Liver (tissue), 8 donors: ENCODE measurements at regions not wholly inside any gene's neighbourhood (a gene's known extent, or its start where the extent isn't known, plus 50 kb on each side); places are given as distances from the start of the nearest gene placed in this dataset.

Source experiments
- DNase-seq: peaks from one replicate; pipeline ENCODE4 v3.0.0-alpha.2; 2017; ENCODE audit warnings: low spot score
- H3K27ac ChIP-seq, 2 donors: one replicate each; pipeline ENCODE4 v1.7.0; 2013; ENCODE audit warnings: inconsistent platforms in 2 of 2, low read length in 2 of 2, control low read depth in 1 of 2, low read depth in 1 of 2, mild to moderate bottlenecking in 1 of 2
- H3K27me3 ChIP-seq, 4 donors: one replicate each; pipeline versions ENCODE4 v1.6.1 to v1.7.0; 2013; ENCODE audit warnings: low read length in 3 of 4, inconsistent platforms in 1 of 4, mild to moderate bottlenecking in 1 of 4, moderate library complexity in 1 of 4; ENCODE audit not compliant: control insufficient read depth in 4 of 4, insufficient read depth in 4 of 4
- H3K36me3 ChIP-seq, 4 donors: one replicate each; pipeline versions ENCODE4 v1.6.1 to v1.7.0; 2013; ENCODE audit warnings: low read length in 3 of 4, mild to moderate bottlenecking in 3 of 4, low read depth in 1 of 4, moderate library complexity in 1 of 4; ENCODE audit not compliant: control insufficient read depth in 4 of 4, insufficient read depth in 3 of 4
- H3K4me1 ChIP-seq, 4 donors: one replicate each; pipeline versions ENCODE4 v1.6.1 to v1.7.0; 2013; ENCODE audit warnings: low read length in 3 of 4, mild to moderate bottlenecking in 3 of 4, moderate library complexity in 1 of 4; ENCODE audit not compliant: control insufficient read depth in 4 of 4, insufficient read depth in 4 of 4
- H3K4me3 ChIP-seq, 3 donors: one replicate each; pipeline versions ENCODE4 v1.6.1 to v1.7.0; 2013; ENCODE audit warnings: low read length in 3 of 3, control low read depth in 1 of 3, low read depth in 1 of 3, mild to moderate bottlenecking in 1 of 3
- H3K9ac ChIP-seq, 2 donors: one replicate each; pipeline ENCODE4 v1.7.0; 2013; ENCODE audit warnings: low read length in 2 of 2, mild to moderate bottlenecking in 2 of 2, moderate library complexity in 2 of 2, control low read depth in 1 of 2, low read depth in 1 of 2
- H3K9me3 ChIP-seq, 4 donors: one replicate each; pipeline versions ENCODE4 v1.6.1 to v1.7.0; 2013; ENCODE audit warnings: low read length in 3 of 4; ENCODE audit not compliant: control insufficient read depth in 4 of 4
- ATF3 ChIP-seq: IDR thresholded peaks from 2 replicates; pipeline ENCODE4 v1.6.1; 2016; ENCODE audit warnings: antibody characterized with exemption
- CTCF ChIP-seq: fragments of 150-350 bp; IDR thresholded peaks from 2 replicates; pipeline ENCODE4 v1.5.1; 2017; ENCODE audit warnings: improper control_type of control experiment, low read depth, low read length; ENCODE audit not compliant: missing input control
- EGR1 ChIP-seq, 2 donors: IDR thresholded peaks; 2 replicates each; pipeline ENCODE4 v1.6.1; 2016 to 2018; ENCODE audit warnings: antibody characterized with exemption in 2 of 2, low read depth in 2 of 2
- FOXA1 ChIP-seq: IDR thresholded peaks from 2 replicates; pipeline ENCODE4 v1.6.1; 2016; ENCODE audit warnings: antibody characterized with exemption
- FOXA2 ChIP-seq: IDR thresholded peaks from 2 replicates; pipeline ENCODE4 v1.6.1; 2016; ENCODE audit warnings: antibody characterized with exemption
- GABPA ChIP-seq, 2 donors: IDR thresholded peaks in 1 of 2; conservative IDR thresholded peaks in 1 of 2; 2 replicates each; pipeline ENCODE4 v1.6.1; 2016; ENCODE audit warnings: antibody characterized with exemption in 2 of 2, mild to moderate bottlenecking in 1 of 2, moderate library complexity in 1 of 2
- HNF4A ChIP-seq, 2 donors: conservative IDR thresholded peaks; 2 replicates each; pipeline ENCODE4 v1.6.1; 2016; ENCODE audit warnings: antibody characterized with exemption in 2 of 2, mild to moderate bottlenecking in 2 of 2
- HNF4G ChIP-seq: IDR thresholded peaks from 2 replicates; pipeline ENCODE4 v1.6.1; 2016; ENCODE audit warnings: antibody characterized with exemption
- JUND ChIP-seq, 2 donors: IDR thresholded peaks; 2 replicates each; pipeline ENCODE4 v1.6.1; 2016; ENCODE audit warnings: antibody characterized with exemption in 2 of 2
- MAX ChIP-seq: IDR thresholded peaks from 2 replicates; pipeline ENCODE4 v1.6.1; 2016; ENCODE audit warnings: antibody characterized with exemption
- NR2F2 ChIP-seq: IDR thresholded peaks from 2 replicates; pipeline ENCODE4 v1.6.1; 2016; ENCODE audit warnings: antibody characterized with exemption
- RAD21 ChIP-seq, 2 donors: IDR thresholded peaks; 2 replicates each; pipeline ENCODE4 v1.6.1; 2016; ENCODE audit warnings: antibody characterized with exemption in 2 of 2, mild to moderate bottlenecking in 2 of 2
- REST ChIP-seq: IDR thresholded peaks from 2 replicates; pipeline ENCODE4 v1.6.1; 2016; ENCODE audit warnings: antibody characterized with exemption, mild to moderate bottlenecking
- TAF1 ChIP-seq: conservative IDR thresholded peaks from 2 replicates; pipeline ENCODE4 v1.6.1; 2016; ENCODE audit warnings: antibody characterized with exemption, mild to moderate bottlenecking
- YY1 ChIP-seq: IDR thresholded peaks from 2 replicates; pipeline ENCODE4 v1.6.1; 2016; ENCODE audit warnings: antibody characterized with exemption, mild to moderate bottlenecking
- WGBS: extraction: QIAGEN DNeasy Blood & Tissue Kit; methylation state at CpG from one replicate; pipeline ENCODE4 v1.1.7; 2013; 5-methylcytosine and 5-hydroxymethylcytosine counted together
- TF ChIP-seq, protein P1 (sequence below): IDR thresholded peaks from 2 replicates; pipeline ENCODE4 v1.6.1; 2016; ENCODE audit warnings: antibody characterized with exemption
- donor health status: healthy.
- donor health status: healthy.
- donor health status: healthy.
- donor health status: healthy.
- donor health status: healthy.

DNA sequence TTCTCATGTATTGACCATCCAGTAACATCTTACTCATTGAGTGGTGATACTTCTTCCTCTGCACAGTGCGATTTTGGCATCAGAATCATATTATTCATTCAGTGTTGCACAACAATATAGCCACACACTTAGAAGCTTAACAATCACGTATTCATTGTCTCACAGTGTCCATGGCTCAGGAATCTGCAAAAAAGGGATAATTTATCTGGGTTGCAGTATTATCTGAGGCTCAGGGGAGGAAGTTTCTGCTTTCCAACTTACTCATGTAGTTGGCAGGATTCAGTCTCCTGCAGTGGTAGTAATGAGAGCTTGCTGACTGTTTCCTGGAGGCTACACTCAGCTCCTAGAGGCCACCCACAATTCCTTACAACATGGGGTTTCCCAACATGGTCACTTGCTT lies 803.6 kb downstream of the SORCS1 start:
- TF ChIP-seq FOXA2: no peak
- no peak for TF ChIP-seq FOXA1
- no peak for TF ChIP-seq TAF1
- no peak for TF ChIP-seq GABPA (IDR thresholded peaks at IDR 0.05 in 1 of 2, conservative IDR thresholded peaks at IDR 0.05 in 1 of 2)
- TF ChIP-seq NR2F2: no peak
- no peak for TF ChIP-seq ATF3
- TF ChIP-seq CTCF: no peak
- no peak for TF ChIP-seq JUND (IDR thresholded peaks at IDR 0.05)
- TF ChIP-seq YY1: no peak
- no peak for TF ChIP-seq RAD21 (IDR thresholded peaks at IDR 0.05)
- TF ChIP-seq HNF4G: no peak
- no peak for TF ChIP-seq EGR1 (IDR thresholded peaks at IDR 0.05; ENCODE audit: low read depth in 2 of 2)
- TF ChIP-seq HNF4A (conservative IDR thresholded peaks at IDR 0.05): no peak
- TF ChIP-seq, protein P1, sequence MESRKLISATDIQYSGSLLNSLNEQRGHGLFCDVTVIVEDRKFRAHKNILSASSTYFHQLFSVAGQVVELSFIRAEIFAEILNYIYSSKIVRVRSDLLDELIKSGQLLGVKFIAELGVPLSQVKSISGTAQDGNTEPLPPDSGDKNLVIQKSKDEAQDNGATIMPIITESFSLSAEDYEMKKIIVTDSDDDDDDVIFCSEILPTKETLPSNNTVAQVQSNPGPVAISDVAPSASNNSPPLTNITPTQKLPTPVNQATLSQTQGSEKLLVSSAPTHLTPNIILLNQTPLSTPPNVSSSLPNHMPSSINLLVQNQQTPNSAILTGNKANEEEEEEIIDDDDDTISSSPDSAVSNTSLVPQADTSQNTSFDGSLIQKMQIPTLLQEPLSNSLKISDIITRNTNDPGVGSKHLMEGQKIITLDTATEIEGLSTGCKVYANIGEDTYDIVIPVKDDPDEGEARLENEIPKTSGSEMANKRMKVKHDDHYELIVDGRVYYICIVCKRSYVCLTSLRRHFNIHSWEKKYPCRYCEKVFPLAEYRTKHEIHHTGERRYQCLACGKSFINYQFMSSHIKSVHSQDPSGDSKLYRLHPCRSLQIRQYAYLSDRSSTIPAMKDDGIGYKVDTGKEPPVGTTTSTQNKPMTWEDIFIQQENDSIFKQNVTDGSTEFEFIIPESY: no peak
- no peak for TF ChIP-seq REST
- no peak for TF ChIP-seq MAX
- Histone ChIP-seq H3K9ac (no peak overlapping the region), H3K27ac (no peak overlapping the region), H3K27me3 (peaks cover 0 to 3% (median 0%) of the 10 kb centered on the region in 4 donors), H3K36me3 (no peaks in the 10 kb centered on the region), H3K9me3 (no peaks in the 10 kb centered on the region), H3K4me1 (no peaks in the 10 kb centered on the region), H3K4me3 (no peak overlapping the region)
- WGBS: 63% methylated on average over 2 of the region's 2 CpGs
- no peak for DNase-seq

DNA sequence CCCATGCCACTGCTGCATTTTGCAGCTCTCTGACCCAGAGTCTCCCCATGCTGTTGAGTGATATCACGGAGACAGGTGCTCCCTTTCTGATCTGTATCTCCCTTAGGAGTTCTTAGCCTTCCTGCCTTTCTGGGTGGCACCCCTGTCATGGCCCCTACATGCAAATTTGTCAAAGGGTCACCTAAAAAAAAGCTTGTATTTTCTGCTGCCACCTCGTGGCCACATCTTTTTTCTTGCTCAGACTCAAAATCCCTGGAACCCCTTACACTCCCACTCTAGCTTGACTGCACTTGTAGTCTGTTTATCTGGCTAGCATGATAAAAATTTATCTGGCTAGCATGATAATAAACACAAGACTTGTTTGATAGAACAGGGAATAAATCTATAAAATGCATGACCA lies 809.1 kb downstream of the SORCS1 start:
- Histone ChIP-seq H3K9ac (no peak overlapping the region), H3K9me3 (no peaks in the 10 kb centered on the region), H3K27me3 (no peaks in the 10 kb centered on the region), H3K36me3 (no peaks in the 10 kb centered on the region), H3K4me1 (no peaks in the 10 kb centered on the region), H3K4me3 (no peak overlapping the region), H3K27ac (no peak overlapping the region)
- WGBS: 37% methylated on average over 2 of the region's 2 CpGs
- no peak for DNase-seq
- TF ChIP-seq, protein P1: no peak
- TF ChIP-seq JUND (IDR thresholded peaks at IDR 0.05) (no peak), FOXA1 (no peak), CTCF (no peak), YY1 (no peak), REST (no peak), HNF4G (no peak), TAF1 (no peak), RAD21 (IDR thresholded peaks at IDR 0.05) (no peak)
